H1 (cell line): ENCODE measurements at regions not wholly inside any gene's neighbourhood (a gene's known extent, or its start where the extent isn't known, plus 50 kb on each side); places are given as distances from the start of the nearest gene placed in this dataset.

Experiments used
- CHD1 ChIP-seq: IDR thresholded peaks from 2 replicates; pipeline ENCODE4 v1.6.1; 2012; ENCODE audit warnings: low read depth, low read length, improper control_type of control experiment
- GTF2F1 ChIP-seq: IDR thresholded peaks from 2 replicates; pipeline ENCODE4 v1.6.1; 2012; ENCODE audit warnings: low read depth, low read length, improper control_type of control experiment, borderline replicate concordance
- KDM5A ChIP-seq: fragments of 200-600 bp; IDR thresholded peaks from 2 replicates; pipeline ENCODE4 v1.7.1; 2012; ENCODE audit warnings: mild to moderate bottlenecking, low read length, inconsistent platforms, mixed read lengths
- SIRT6 ChIP-seq: IDR thresholded peaks from one replicate; pipeline ENCODE4 v1.7.1; 2012; ENCODE audit warnings: low read length, inconsistent platforms
- SIX5 ChIP-seq: IDR thresholded peaks from 2 replicates; pipeline ENCODE4 v1.6.1; 2011; ENCODE audit warnings: mild to moderate bottlenecking, low read depth, low read length
- SP4 ChIP-seq: IDR thresholded peaks from 2 replicates; pipeline ENCODE4 v1.6.1; 2012; ENCODE audit warnings: low read length, inconsistent platforms
- SUZ12 ChIP-seq: fragments of 200-600 bp; sonication (generic); IDR thresholded peaks from 2 replicates; pipeline ENCODE4 v1.6.1; 2012; ENCODE audit warnings: mild to moderate bottlenecking, inconsistent platforms, low read length, moderate library complexity, mixed read lengths
- TAF1 ChIP-seq: IDR thresholded peaks from 2 replicates; pipeline ENCODE4 v1.6.1; 2011; ENCODE audit warnings: mild to moderate bottlenecking, low read depth, low read length
- TF ChIP-seq, protein P1 (sequence below): fragments of 300-600 bp; sonication (generic); IDR thresholded peaks from 2 replicates; pipeline ENCODE4 v1.7.1; 2012; ENCODE audit warnings: low read length, moderate library complexity, mild to moderate bottlenecking, inconsistent platforms; ENCODE audit not compliant: insufficient replicate concordance
- TF ChIP-seq, protein P2 (sequence below): IDR thresholded peaks from 2 replicates; pipeline ENCODE4 v1.6.1; 2012; ENCODE audit warnings: low read length, inconsistent platforms
- TF ChIP-seq, protein P3 (sequence below): IDR thresholded peaks from 2 replicates; pipeline ENCODE4 v1.6.1; 2012; ENCODE audit warnings: inconsistent platforms

DNA sequence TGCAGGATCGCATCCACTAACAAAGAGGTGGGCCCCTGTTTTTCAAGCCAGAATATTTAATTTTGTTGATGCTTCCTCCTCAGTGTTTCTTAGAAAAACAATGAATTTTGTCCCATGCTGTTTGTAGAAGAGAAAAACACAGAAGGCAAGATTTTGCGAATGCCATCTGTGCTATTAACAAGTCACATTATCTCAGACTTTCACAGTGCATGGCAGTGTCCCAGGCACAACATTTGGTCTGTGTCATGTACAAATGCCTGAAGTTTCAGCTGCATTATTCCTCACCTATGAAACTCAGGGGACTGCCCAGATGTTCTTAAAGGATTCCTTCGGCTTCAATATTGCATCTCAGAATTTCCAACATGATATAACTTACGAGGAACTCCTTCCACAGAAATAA lies 99.6 kb upstream of the ZC3H11B start (continued):
- TF ChIP-seq, protein P1, sequence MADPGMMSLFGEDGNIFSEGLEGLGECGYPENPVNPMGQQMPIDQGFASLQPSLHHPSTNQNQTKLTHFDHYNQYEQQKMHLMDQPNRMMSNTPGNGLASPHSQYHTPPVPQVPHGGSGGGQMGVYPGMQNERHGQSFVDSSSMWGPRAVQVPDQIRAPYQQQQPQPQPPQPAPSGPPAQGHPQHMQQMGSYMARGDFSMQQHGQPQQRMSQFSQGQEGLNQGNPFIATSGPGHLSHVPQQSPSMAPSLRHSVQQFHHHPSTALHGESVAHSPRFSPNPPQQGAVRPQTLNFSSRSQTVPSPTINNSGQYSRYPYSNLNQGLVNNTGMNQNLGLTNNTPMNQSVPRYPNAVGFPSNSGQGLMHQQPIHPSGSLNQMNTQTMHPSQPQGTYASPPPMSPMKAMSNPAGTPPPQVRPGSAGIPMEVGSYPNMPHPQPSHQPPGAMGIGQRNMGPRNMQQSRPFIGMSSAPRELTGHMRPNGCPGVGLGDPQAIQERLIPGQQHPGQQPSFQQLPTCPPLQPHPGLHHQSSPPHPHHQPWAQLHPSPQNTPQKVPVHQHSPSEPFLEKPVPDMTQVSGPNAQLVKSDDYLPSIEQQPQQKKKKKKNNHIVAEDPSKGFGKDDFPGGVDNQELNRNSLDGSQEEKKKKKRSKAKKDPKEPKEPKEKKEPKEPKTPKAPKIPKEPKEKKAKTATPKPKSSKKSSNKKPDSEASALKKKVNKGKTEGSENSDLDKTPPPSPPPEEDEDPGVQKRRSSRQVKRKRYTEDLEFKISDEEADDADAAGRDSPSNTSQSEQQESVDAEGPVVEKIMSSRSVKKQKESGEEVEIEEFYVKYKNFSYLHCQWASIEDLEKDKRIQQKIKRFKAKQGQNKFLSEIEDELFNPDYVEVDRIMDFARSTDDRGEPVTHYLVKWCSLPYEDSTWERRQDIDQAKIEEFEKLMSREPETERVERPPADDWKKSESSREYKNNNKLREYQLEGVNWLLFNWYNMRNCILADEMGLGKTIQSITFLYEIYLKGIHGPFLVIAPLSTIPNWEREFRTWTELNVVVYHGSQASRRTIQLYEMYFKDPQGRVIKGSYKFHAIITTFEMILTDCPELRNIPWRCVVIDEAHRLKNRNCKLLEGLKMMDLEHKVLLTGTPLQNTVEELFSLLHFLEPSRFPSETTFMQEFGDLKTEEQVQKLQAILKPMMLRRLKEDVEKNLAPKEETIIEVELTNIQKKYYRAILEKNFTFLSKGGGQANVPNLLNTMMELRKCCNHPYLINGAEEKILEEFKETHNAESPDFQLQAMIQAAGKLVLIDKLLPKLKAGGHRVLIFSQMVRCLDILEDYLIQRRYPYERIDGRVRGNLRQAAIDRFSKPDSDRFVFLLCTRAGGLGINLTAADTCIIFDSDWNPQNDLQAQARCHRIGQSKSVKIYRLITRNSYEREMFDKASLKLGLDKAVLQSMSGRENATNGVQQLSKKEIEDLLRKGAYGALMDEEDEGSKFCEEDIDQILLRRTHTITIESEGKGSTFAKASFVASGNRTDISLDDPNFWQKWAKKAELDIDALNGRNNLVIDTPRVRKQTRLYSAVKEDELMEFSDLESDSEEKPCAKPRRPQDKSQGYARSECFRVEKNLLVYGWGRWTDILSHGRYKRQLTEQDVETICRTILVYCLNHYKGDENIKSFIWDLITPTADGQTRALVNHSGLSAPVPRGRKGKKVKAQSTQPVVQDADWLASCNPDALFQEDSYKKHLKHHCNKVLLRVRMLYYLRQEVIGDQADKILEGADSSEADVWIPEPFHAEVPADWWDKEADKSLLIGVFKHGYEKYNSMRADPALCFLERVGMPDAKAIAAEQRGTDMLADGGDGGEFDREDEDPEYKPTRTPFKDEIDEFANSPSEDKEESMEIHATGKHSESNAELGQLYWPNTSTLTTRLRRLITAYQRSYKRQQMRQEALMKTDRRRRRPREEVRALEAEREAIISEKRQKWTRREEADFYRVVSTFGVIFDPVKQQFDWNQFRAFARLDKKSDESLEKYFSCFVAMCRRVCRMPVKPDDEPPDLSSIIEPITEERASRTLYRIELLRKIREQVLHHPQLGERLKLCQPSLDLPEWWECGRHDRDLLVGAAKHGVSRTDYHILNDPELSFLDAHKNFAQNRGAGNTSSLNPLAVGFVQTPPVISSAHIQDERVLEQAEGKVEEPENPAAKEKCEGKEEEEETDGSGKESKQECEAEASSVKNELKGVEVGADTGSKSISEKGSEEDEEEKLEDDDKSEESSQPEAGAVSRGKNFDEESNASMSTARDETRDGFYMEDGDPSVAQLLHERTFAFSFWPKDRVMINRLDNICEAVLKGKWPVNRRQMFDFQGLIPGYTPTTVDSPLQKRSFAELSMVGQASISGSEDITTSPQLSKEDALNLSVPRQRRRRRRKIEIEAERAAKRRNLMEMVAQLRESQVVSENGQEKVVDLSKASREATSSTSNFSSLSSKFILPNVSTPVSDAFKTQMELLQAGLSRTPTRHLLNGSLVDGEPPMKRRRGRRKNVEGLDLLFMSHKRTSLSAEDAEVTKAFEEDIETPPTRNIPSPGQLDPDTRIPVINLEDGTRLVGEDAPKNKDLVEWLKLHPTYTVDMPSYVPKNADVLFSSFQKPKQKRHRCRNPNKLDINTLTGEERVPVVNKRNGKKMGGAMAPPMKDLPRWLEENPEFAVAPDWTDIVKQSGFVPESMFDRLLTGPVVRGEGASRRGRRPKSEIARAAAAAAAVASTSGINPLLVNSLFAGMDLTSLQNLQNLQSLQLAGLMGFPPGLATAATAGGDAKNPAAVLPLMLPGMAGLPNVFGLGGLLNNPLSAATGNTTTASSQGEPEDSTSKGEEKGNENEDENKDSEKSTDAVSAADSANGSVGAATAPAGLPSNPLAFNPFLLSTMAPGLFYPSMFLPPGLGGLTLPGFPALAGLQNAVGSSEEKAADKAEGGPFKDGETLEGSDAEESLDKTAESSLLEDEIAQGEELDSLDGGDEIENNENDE: no peak
- TF ChIP-seq SIX5 (no peak), CHD1 (no peak), SP4 (no peak), TAF1 (no peak), SUZ12 (no peak), GTF2F1 (no peak), KDM5A (no peak), SIRT6 (no peak)
- TF ChIP-seq, protein P2, sequence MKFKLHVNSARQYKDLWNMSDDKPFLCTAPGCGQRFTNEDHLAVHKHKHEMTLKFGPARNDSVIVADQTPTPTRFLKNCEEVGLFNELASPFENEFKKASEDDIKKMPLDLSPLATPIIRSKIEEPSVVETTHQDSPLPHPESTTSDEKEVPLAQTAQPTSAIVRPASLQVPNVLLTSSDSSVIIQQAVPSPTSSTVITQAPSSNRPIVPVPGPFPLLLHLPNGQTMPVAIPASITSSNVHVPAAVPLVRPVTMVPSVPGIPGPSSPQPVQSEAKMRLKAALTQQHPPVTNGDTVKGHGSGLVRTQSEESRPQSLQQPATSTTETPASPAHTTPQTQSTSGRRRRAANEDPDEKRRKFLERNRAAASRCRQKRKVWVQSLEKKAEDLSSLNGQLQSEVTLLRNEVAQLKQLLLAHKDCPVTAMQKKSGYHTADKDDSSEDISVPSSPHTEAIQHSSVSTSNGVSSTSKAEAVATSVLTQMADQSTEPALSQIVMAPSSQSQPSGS: no peak
- TF ChIP-seq, protein P3, sequence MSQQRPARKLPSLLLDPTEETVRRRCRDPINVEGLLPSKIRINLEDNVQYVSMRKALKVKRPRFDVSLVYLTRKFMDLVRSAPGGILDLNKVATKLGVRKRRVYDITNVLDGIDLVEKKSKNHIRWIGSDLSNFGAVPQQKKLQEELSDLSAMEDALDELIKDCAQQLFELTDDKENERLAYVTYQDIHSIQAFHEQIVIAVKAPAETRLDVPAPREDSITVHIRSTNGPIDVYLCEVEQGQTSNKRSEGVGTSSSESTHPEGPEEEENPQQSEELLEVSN: no peak
